Caco-2 (cell line): ENCODE measurements at regions not wholly inside any gene's neighbourhood (a gene's known extent, or its start where the extent isn't known, plus 50 kb on each side); places are given as distances from the start of the nearest gene placed in this dataset.
A peak's percentile ranks its signal among the peaks of the same experiment; 100 is the strongest.

Experiments used
- BruUV-seq: library from RNA; stranded (reverse); fragments of 400-500 nt; replicated peaks from 2 replicates; lab custom pipeline; 2021; lab: Mats Ljungman, UMichigan
- CTCF ChIA-PET: fragments of 300-600 bp; sonication (Branson Sonifier 250); formaldehyde crosslinking; loops from one replicate; lab custom pipeline; 2022; ENCODE audit warnings: antibody characterized with exemption; lab: Charles Lee
- POLR2A ChIA-PET: fragments of 300-600 bp; sonication (Branson Sonifier 250); formaldehyde crosslinking; loops from one replicate; lab custom pipeline; 2022; ENCODE audit warnings: antibody characterized with exemption; lab: Charles Lee
- DNase-seq, 2 experiments: peaks; one replicate each; pipeline versions ENCODE4 v3.0.0 to v3.0.0-alpha.2; 2020 to 2022
- H3K27me3 ChIP-seq: replicated peaks from 2 replicates; pipeline ENCODE4 v1.6.0; 2011; ENCODE audit warnings: low read length; ENCODE audit not compliant: control insufficient read depth, insufficient read depth
- H3K36me3 ChIP-seq: 2 replicates; pipeline ENCODE4 v1.5.1; 2011; ENCODE audit warnings: low read length; ENCODE audit not compliant: control insufficient read depth, insufficient read depth
- H3K4me1 ChIP-seq: fragments of 250-450 bp; sonication (Bioruptor Pico); 2 replicates; pipeline ENCODE4 v1.5.1; 2020; ENCODE audit warnings: mild to moderate bottlenecking
- H3K4me3 ChIP-seq: 2 replicates; pipeline ENCODE4 v1.5.1; 2011; ENCODE audit warnings: low read depth, mild to moderate bottlenecking, control low read depth, low read length
- H3K9me3 ChIP-seq: fragments of 250-450 bp; sonication (Bioruptor Pico); 2 replicates; pipeline ENCODE4 v1.5.1; 2020; ENCODE audit warnings: mild to moderate bottlenecking, moderate library complexity
- H3K27ac Mint-ChIP-seq: one replicate; pipeline ENCODE4 v1.8.0; 2022; ENCODE audit warnings: mixed read lengths; ENCODE audit not compliant: unreplicated experiment
- H3K27me3 Mint-ChIP-seq: one replicate; pipeline ENCODE4 v1.8.0; 2022; ENCODE audit warnings: mixed read lengths; ENCODE audit not compliant: insufficient read depth, unreplicated experiment
- H3K36me3 Mint-ChIP-seq: one replicate; pipeline ENCODE4 v1.8.0; 2022; ENCODE audit warnings: mild to moderate bottlenecking, mixed read lengths; ENCODE audit not compliant: insufficient read depth, unreplicated experiment
- H3K4me1 Mint-ChIP-seq: one replicate; pipeline ENCODE4 v1.8.0; 2022; ENCODE audit warnings: low read depth, mixed read lengths; ENCODE audit not compliant: unreplicated experiment
- H3K4me3 Mint-ChIP-seq: one replicate; pipeline ENCODE4 v1.8.0; 2022; ENCODE audit warnings: mild to moderate bottlenecking, moderate library complexity, mixed read lengths; ENCODE audit not compliant: unreplicated experiment
- H3K9me3 Mint-ChIP-seq: one replicate; pipeline ENCODE4 v1.8.0; 2022; ENCODE audit warnings: mixed read lengths; ENCODE audit not compliant: unreplicated experiment
- CTCF ChIP-seq, 2 experiments: fragments of 200-600 bp in 1 of 2; IDR thresholded peaks; 1 replicate in 1 of 2; 2 replicates in 1 of 2; pipeline versions ENCODE4 v1.5.1 to v1.8.0; 2011 to 2022; ENCODE audit warnings: antibody characterized with exemption in 1 of 2, control low read depth in 1 of 2, inconsistent platforms in 1 of 2, low read depth in 1 of 2, low read length in 1 of 2, mild to moderate bottlenecking in 1 of 2, moderate library complexity in 1 of 2; ENCODE audit not compliant: insufficient read depth in 1 of 2, severe bottlenecking in 1 of 2, unreplicated experiment in 1 of 2
- intact Hi-C: fragments of 100-400 bp; cut with micrococcal nuclease; formaldehyde crosslinking; loops from one replicate; pipeline ENCODE4 v1.10.0; 2022; ENCODE audit not compliant: unreplicated experiment

- intact Hi-C loops, result no loop called here
- H3K36me3 Mint-ChIP-seq, result peaks cover 8% of the 10 kb centered on the region
- BruUV-seq, result no TSS peak
- H3K27ac Mint-ChIP-seq, result no peak overlapping the region
- Histone ChIP-seq H3K4me3 (no peak overlapping the region), H3K36me3 (no peaks in the 10 kb centered on the region), H3K9me3 (no peaks in the 10 kb centered on the region), H3K4me1 (peaks cover 13% of the 10 kb centered on the region), H3K27me3 (no peaks in the 10 kb centered on the region; the same call in 1 of the 2 replicates)
- H3K4me1 Mint-ChIP-seq, result peaks cover 17% of the 10 kb centered on the region
- peaks cover 9% of the 10 kb centered on the region for H3K9me3 Mint-ChIP-seq
- no peak overlapping the region for H3K4me3 Mint-ChIP-seq
- ChIA-PET POLR2A (no interaction called here), CTCF (no interaction called here)
- peak in 1 of 2 experiments; percentile 5 for TF ChIP-seq CTCF (IDR thresholded peaks at IDR 0.05; ENCODE audit: insufficient read depth in 1 of 2, low read depth in 1 of 2, low read length in 1 of 2, severe bottlenecking in 1 of 2, unreplicated experiment in 1 of 2)
- no peaks in the 10 kb centered on the region for H3K27me3 Mint-ChIP-seq
- no peak for DNase-seq
These were observed 62.6 kb downstream of the BTBD3 start for GRCh38 chr20:11980263-11980662.

- no peak for TF ChIP-seq CTCF (IDR thresholded peaks at IDR 0.05; ENCODE audit: insufficient read depth in 1 of 2, low read depth in 1 of 2, low read length in 1 of 2, severe bottlenecking in 1 of 2, unreplicated experiment in 1 of 2)
- no peak overlapping the region for H3K27ac Mint-ChIP-seq
- ChIA-PET CTCF (no interaction called here), POLR2A (no interaction called here)
- no TSS peak for BruUV-seq
- peaks cover 9% of the 10 kb centered on the region for H3K9me3 Mint-ChIP-seq
- intact Hi-C loops, result no loop called here
- H3K27me3 Mint-ChIP-seq, result no peaks in the 10 kb centered on the region
- Histone ChIP-seq H3K36me3 (no peaks in the 10 kb centered on the region), H3K9me3 (no peaks in the 10 kb centered on the region), H3K4me3 (no peak overlapping the region), H3K4me1 (peaks cover 13% of the 10 kb centered on the region), H3K27me3 (no peaks in the 10 kb centered on the region)
- no peak overlapping the region for H3K4me3 Mint-ChIP-seq
- no peak for DNase-seq
- peaks cover 8% of the 10 kb centered on the region for H3K36me3 Mint-ChIP-seq
- H3K4me1 Mint-ChIP-seq, result peaks cover 17% of the 10 kb centered on the region
These were observed 63.8 kb downstream of the BTBD3 start for GRCh38 chr20:11981366-11981947.

- no peak for TF ChIP-seq CTCF (IDR thresholded peaks at IDR 0.05; ENCODE audit: insufficient read depth in 1 of 2, low read depth in 1 of 2, low read length in 1 of 2, severe bottlenecking in 1 of 2, unreplicated experiment in 1 of 2)
These were observed 64.7 kb downstream of the BTBD3 start for GRCh38 chr20:11982289-11982954.

More at GRCh38 chr20:11982289-11982954, 64.7 kb downstream of the BTBD3 start:
- H3K4me1 ChIP-seq, result peaks cover 13% of the 10 kb centered on the region
- DNase-seq, result peak; percentile 53 to 72
- Mint-ChIP-seq H3K4me1 (peaks cover 17% of the 10 kb centered on the region), H3K36me3 (peaks cover 8% of the 10 kb centered on the region), H3K27me3 (no peaks in the 10 kb centered on the region), H3K4me3 (peak overlapping the region; percentile 57), H3K9me3 (peaks cover 9% of the 10 kb centered on the region), H3K27ac (peak overlapping the region; percentile 15)
- no peaks in the 10 kb centered on the region for H3K27me3 ChIP-seq
- ChIA-PET POLR2A (no interaction called here), CTCF (no interaction called here)
- no TSS peak for BruUV-seq
- intact Hi-C loops, result loop anchor here (2.0 kb wide), 1 partner anchor 306 kb away; no protein-coding TSS in a partner anchor
- no peaks in the 10 kb centered on the region for H3K9me3 ChIP-seq
- no peaks in the 10 kb centered on the region for H3K36me3 ChIP-seq
- peak overlapping the region; percentile 10; the same call in 1 of the 2 replicates for H3K4me3 ChIP-seq
